Fibroblast of lung (primary cell): ENCODE measurements at regions not wholly inside any gene's neighbourhood (a gene's known extent, or its start where the extent isn't known, plus 50 kb on each side); places are given as distances from the start of the nearest gene placed in this dataset.

Experiments used
- DNase-seq, 2 donors: peaks; one replicate each; pipeline versions ENCODE4 v3.0.0 to v3.0.0-alpha.2; 2010; ENCODE audit warnings: low read depth in 2 of 2
- H2AFZ ChIP-seq: 2 replicates; pipeline ENCODE4 v1.5.1; 2012; ENCODE audit warnings: low read length, control low read depth, inconsistent platforms
- H3K27ac ChIP-seq: 2 replicates; pipeline ENCODE4 v1.5.1; 2011; ENCODE audit warnings: low read length, control low read depth; ENCODE audit not compliant: insufficient read depth
- H3K27me3 ChIP-seq: 2 replicates; pipeline ENCODE4 v1.5.1; 2011; ENCODE audit warnings: mild to moderate bottlenecking, low read length; ENCODE audit not compliant: control insufficient read depth, insufficient read depth
- H3K36me3 ChIP-seq: 2 replicates; pipeline ENCODE4 v1.5.1; 2011; ENCODE audit warnings: low read length; ENCODE audit not compliant: control insufficient read depth, insufficient read depth
- H3K4me1 ChIP-seq: 2 replicates; pipeline ENCODE4 v1.5.1; 2011; ENCODE audit warnings: low read length; ENCODE audit not compliant: control insufficient read depth, insufficient read depth; ENCODE audit errors: extremely low read depth
- H3K4me2 ChIP-seq: 2 replicates; pipeline ENCODE4 v1.5.1; 2011; ENCODE audit warnings: low read length, control low read depth; ENCODE audit not compliant: insufficient read depth; ENCODE audit errors: extremely low read depth
- H3K4me3 ChIP-seq, 4 experiments: fragments of 200-600 bp in 1 of 4; sonication (generic) in 1 of 4; replicated peaks in 1 of 4; 2 replicates each; pipeline ENCODE4 v1.5.1; 2011 to 2016; ENCODE audit warnings: low read length in 4 of 4, low read depth in 3 of 4, mild to moderate bottlenecking in 3 of 4, control low read depth in 2 of 4, inconsistent platforms in 1 of 4, mixed read lengths in 1 of 4; ENCODE audit not compliant: insufficient read depth in 1 of 4; ENCODE audit errors: control extremely low read depth in 1 of 4
- H3K79me2 ChIP-seq: 2 replicates; pipeline ENCODE4 v1.5.1; 2012; ENCODE audit warnings: mild to moderate bottlenecking, low read length, inconsistent platforms; ENCODE audit not compliant: control insufficient read depth, insufficient read depth
- H3K9ac ChIP-seq: 2 replicates; pipeline ENCODE4 v1.5.1; 2011; ENCODE audit warnings: mild to moderate bottlenecking, low read length, control low read depth; ENCODE audit not compliant: insufficient read depth
- H3K9me3 ChIP-seq: 2 replicates; pipeline ENCODE4 v1.5.1; 2012; ENCODE audit warnings: low read depth, low read length; ENCODE audit not compliant: control insufficient read depth, insufficient read depth
- H4K20me1 ChIP-seq: 2 replicates; pipeline ENCODE4 v1.5.1; 2011; ENCODE audit warnings: low read length; ENCODE audit not compliant: control insufficient read depth, insufficient read depth; ENCODE audit errors: extremely low read depth
- EZH2 ChIP-seq: IDR thresholded peaks from 2 replicates; pipeline ENCODE4 v1.5.1; 2012; ENCODE audit warnings: low read length, control low read depth, mild to moderate bottlenecking; ENCODE audit errors: missing control alignments
- TF ChIP-seq, protein P1 (sequence below), 2 donors: IDR thresholded peaks in 1 of 2; conservative IDR thresholded peaks in 1 of 2; 1 replicate in 1 of 2; 2 replicates in 1 of 2; pipeline ENCODE4 v1.5.1; 2011 to 2012; ENCODE audit warnings: low read length in 2 of 2, control low read depth in 1 of 2, inconsistent platforms in 1 of 2, low read depth in 1 of 2, mild to moderate bottlenecking in 1 of 2

DNA sequence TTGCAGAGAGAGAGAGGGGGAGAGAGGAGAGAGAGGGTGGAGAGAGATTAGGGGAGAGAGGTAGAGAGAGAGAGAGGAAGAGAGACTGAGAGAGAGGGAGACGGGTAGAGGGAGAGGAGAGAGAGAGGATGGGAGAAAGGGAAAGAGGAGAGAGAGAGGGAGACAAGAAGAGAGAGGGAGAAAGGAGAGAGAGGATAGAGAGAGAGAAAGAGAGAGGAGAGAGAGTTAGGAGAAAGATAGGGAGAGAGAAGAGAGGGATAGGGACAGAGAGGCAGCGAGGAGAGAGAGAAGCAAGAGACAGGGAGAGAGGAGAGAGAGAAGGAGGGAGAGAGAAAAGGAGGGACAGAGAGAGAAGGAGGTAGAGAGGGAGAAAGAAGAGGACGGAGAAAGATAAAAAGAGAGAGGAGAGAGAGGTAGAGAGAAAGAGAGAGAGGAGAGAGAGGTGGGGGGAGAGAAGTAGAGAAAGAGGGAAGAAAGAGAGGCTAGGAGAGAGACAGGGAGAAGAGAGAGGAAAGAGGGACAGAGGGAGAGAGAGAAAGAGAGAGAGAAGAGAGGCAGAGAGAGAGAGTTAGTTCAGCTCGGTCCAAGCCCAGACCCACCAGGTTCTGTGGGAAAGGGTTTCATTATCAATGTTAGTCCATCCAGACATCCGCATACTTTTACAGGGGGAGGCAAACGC lies 399.3 kb downstream of the ZSWIM6 start:
- no peaks in the 10 kb centered on the region for H3K36me3 ChIP-seq
- H3K4me3 ChIP-seq = no peak overlapping the region
- H3K79me2 ChIP-seq = no peaks in the 10 kb centered on the region
- no peaks in the 10 kb centered on the region for H3K4me1 ChIP-seq
- H3K4me2 ChIP-seq = no peak overlapping the region
- H4K20me1 ChIP-seq = no peaks in the 10 kb centered on the region
- no peak overlapping the region for H3K27ac ChIP-seq
- H3K9me3 ChIP-seq = no peaks in the 10 kb centered on the region
- peaks cover 4% of the 10 kb centered on the region for H3K27me3 ChIP-seq
- no peak for TF ChIP-seq EZH2
- TF ChIP-seq, protein P1, sequence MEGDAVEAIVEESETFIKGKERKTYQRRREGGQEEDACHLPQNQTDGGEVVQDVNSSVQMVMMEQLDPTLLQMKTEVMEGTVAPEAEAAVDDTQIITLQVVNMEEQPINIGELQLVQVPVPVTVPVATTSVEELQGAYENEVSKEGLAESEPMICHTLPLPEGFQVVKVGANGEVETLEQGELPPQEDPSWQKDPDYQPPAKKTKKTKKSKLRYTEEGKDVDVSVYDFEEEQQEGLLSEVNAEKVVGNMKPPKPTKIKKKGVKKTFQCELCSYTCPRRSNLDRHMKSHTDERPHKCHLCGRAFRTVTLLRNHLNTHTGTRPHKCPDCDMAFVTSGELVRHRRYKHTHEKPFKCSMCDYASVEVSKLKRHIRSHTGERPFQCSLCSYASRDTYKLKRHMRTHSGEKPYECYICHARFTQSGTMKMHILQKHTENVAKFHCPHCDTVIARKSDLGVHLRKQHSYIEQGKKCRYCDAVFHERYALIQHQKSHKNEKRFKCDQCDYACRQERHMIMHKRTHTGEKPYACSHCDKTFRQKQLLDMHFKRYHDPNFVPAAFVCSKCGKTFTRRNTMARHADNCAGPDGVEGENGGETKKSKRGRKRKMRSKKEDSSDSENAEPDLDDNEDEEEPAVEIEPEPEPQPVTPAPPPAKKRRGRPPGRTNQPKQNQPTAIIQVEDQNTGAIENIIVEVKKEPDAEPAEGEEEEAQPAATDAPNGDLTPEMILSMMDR (conservative IDR thresholded peaks at IDR 0.05 in 1 of 2, IDR thresholded peaks at IDR 0.05 in 1 of 2; ENCODE audit: low read depth in 1 of 2, low read length in 2 of 2) = no peak
- DNase-seq = no peak
- H3K9ac ChIP-seq = no peak overlapping the region
- H2AFZ ChIP-seq = no peak overlapping the region

DNA sequence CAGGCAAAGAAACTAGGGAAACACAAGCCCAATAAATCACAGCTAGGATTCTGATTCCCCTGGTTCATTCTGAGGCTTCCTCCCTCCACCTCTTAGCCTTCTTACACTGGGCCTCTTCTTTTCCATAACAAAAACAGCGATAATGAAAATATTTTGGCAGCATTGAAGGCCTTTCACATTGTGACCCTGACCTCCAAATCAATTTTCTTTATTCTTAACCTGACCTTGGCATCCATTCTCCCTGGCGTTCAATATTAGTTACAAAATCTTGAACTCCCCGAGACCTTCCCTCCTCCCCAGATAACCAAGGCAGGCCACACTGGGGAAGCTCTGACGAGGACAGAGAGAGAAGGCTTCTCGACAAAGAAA lies 399.9 kb downstream of the ZSWIM6 start:
- H2AFZ ChIP-seq = no peak overlapping the region
- TF ChIP-seq, protein P1 (conservative IDR thresholded peaks at IDR 0.05 in 1 of 2, IDR thresholded peaks at IDR 0.05 in 1 of 2; ENCODE audit: low read depth in 1 of 2, low read length in 2 of 2) = no peak
- no peak for TF ChIP-seq EZH2
- no peak overlapping the region for H3K4me2 ChIP-seq

DNA sequence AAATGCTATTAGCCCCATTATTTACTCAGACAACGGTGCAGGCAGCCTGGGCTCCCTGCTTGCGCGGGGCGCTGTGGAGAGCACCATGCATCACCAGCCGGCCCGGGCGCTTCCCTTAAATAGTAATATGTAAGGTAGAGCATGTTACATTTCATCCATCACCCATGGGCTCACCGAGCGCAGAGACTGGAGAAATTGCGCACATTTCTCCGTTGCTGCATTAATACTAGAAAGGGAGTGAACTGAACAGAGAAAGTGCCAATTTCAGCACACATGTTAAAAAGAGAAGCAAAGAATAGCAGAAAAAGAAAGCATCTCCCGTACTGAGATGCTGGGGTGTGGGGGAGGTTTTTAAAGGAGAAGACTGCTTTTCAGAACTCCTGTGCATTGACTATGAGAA lies 400.3 kb downstream of the ZSWIM6 start:
- no peaks in the 10 kb centered on the region for H3K79me2 ChIP-seq
- H3K36me3 ChIP-seq = no peaks in the 10 kb centered on the region
- peak; percentile 7 to 36 for DNase-seq
- no peaks in the 10 kb centered on the region for H3K4me1 ChIP-seq
- no peak overlapping the region for H3K9ac ChIP-seq
- no peak for TF ChIP-seq EZH2
- TF ChIP-seq, protein P1 (conservative IDR thresholded peaks at IDR 0.05 in 1 of 2, IDR thresholded peaks at IDR 0.05 in 1 of 2; ENCODE audit: low read depth in 1 of 2, low read length in 2 of 2) = no peak
- peaks cover 4% of the 10 kb centered on the region for H3K27me3 ChIP-seq
- H2AFZ ChIP-seq = no peak overlapping the region
- H3K9me3 ChIP-seq = no peaks in the 10 kb centered on the region
- H3K4me2 ChIP-seq = no peak overlapping the region
- H3K27ac ChIP-seq = no peak overlapping the region
- peak overlapping the region in 1 of 4 experiments; percentile 28 for H3K4me3 ChIP-seq
- no peaks in the 10 kb centered on the region for H4K20me1 ChIP-seq

More for the DNA sequence above, 399.9 kb downstream of the ZSWIM6 start:
- no peak for DNase-seq
- Histone ChIP-seq H3K79me2 (no peaks in the 10 kb centered on the region), H3K4me1 (no peaks in the 10 kb centered on the region), H3K27me3 (peaks cover 4% of the 10 kb centered on the region), H4K20me1 (no peaks in the 10 kb centered on the region), H3K27ac (no peak overlapping the region), H3K4me3 (no peak overlapping the region), H3K36me3 (no peaks in the 10 kb centered on the region), H3K9me3 (no peaks in the 10 kb centered on the region), H3K9ac (no peak overlapping the region)
